ENCODE measurements at regions not wholly inside any gene's neighbourhood (a gene's known extent, or its start where the extent isn't known, plus 50 kb on each side); places are given as distances from the start of the nearest gene placed in this dataset.

DNA sequence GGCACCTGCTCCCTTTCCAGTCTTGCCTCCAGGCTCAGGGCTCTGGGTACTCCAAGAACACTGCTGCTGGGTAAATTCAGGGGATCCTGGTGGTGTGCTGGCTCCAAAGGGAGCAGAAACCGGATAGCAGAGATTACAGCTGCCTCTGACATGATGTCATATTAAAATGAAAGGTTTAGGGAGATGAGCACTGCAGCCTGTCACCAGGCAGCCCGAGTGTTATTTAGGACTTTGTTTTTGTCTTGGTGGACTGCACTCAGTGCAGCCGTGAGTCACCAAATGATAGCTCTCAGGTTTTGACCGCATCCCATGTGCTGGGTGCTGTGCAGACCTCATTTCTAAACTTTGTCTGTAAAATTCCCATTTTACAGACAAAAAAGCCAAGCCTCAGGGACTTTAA lies 266.0 kb upstream of the CRY1 start:
- no peak for DNase-seq (ENCODE audit: low spot score)
- Histone ChIP-seq H3K36me3 (replicated peaks in 1 of 2; ENCODE audit: control insufficient read depth in 1 of 2, insufficient read depth in 2 of 2, low read length in 2 of 2) (no peaks in the 10 kb centered on the region), H4K20me1 (ENCODE audit: insufficient read depth, low read length) (no peaks in the 10 kb centered on the region), H3K9me3 (ENCODE audit: low read length) (no peaks in the 10 kb centered on the region), H3K4me3 (replicated peaks in 1 of 3; ENCODE audit: insufficient read depth in 1 of 3, low read depth in 2 of 3, low read length in 3 of 3) (no peak overlapping the region), H3K79me2 (ENCODE audit: insufficient read depth, low read length) (no peaks in the 10 kb centered on the region), H3K27ac (ENCODE audit: extremely low read length, insufficient read depth, low read length) (no peak overlapping the region), H3K4me1 (ENCODE audit: insufficient read depth, low read length) (peaks cover 38% of the 10 kb centered on the region), H3K9ac (ENCODE audit: insufficient read depth, low read depth, low read length) (no peak overlapping the region), H3K27me3 (ENCODE audit: control insufficient read depth in 1 of 2, insufficient read depth in 2 of 2, low read length in 2 of 2) (no peaks in the 10 kb centered on the region), H2AFZ (ENCODE audit: low read length) (no peak overlapping the region), H3K4me2 (ENCODE audit: low read depth, low read length) (no peak overlapping the region)
- ChIA-PET POLR2A (no interaction called here), CTCF (ENCODE audit: low intra/inter-chr PET ratio, low total read pairs) (no interaction called here)
- no peak for FAIRE-seq
- WGBS (ENCODE audit: low lambda C conversion rate) = 64% methylated on average over 4 of the region's 4 CpGs
- no peak for TF ChIP-seq YY1 (IDR thresholded peaks at IDR 0.05; ENCODE audit: insufficient read depth, insufficient replicate concordance, low read depth, low read length)
- no peak for TF ChIP-seq MEIS2 (CRISPR knock-in tag; IDR thresholded peaks at IDR 0.05)
- no peak for ATAC-seq
- in situ Hi-C loops (cut with HindIII; ENCODE audit: extremely low pct_ligation_motif_present, low pct_unique_long_range_greater_than_20kb) (no loop called here), intact Hi-C loops (cut with micrococcal nuclease; ENCODE audit: unreplicated experiment) (no loop called here)
- BruUV-seq (replicated peaks) = no TSS peak

DNA sequence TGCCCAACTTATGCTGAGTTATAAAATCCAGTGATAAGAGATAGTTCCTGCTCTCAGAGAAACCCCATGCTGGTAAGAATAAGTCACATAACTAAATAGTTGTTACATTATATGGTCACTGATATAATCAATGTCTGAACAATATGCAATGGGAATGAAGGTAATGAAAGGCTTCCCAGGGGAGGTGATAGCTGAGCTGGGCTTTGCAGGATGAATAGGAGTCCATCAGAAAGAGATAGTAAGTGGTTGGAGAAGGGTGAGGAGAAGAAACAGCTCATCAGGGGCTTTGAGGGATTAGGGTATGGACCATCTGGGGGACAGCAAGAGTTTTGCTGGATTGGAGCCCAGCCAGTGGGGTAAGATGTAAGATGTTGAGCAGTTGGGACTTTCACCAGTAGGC lies 266.7 kb upstream of the CRY1 start:
- Histone ChIP-seq H3K4me2 (ENCODE audit: low read depth, low read length) (no peak overlapping the region), H3K79me2 (ENCODE audit: insufficient read depth, low read length) (no peaks in the 10 kb centered on the region), H3K9me3 (ENCODE audit: low read length) (no peaks in the 10 kb centered on the region), H3K36me3 (replicated peaks in 1 of 2; ENCODE audit: control insufficient read depth in 1 of 2, insufficient read depth in 2 of 2, low read length in 2 of 2) (no peaks in the 10 kb centered on the region), H3K4me1 (ENCODE audit: insufficient read depth, low read length) (peaks cover 38% of the 10 kb centered on the region), H3K27me3 (ENCODE audit: control insufficient read depth in 1 of 2, insufficient read depth in 2 of 2, low read length in 2 of 2) (no peaks in the 10 kb centered on the region), H3K4me3 (replicated peaks in 1 of 3; ENCODE audit: insufficient read depth in 1 of 3, low read depth in 2 of 3, low read length in 3 of 3) (no peak overlapping the region), H4K20me1 (ENCODE audit: insufficient read depth, low read length) (no peaks in the 10 kb centered on the region), H3K9ac (ENCODE audit: insufficient read depth, low read depth, low read length) (no peak overlapping the region), H3K27ac (ENCODE audit: extremely low read length, insufficient read depth, low read length) (no peak overlapping the region), H2AFZ (ENCODE audit: low read length) (no peak overlapping the region)
- no peak for FAIRE-seq
- ChIA-PET CTCF (ENCODE audit: low intra/inter-chr PET ratio, low total read pairs) (no interaction called here), POLR2A (no interaction called here)
- ATAC-seq = no peak
- BruUV-seq (replicated peaks) = no TSS peak
- TF ChIP-seq ZBTB1 (CRISPR knock-in tag; IDR thresholded peaks at IDR 0.05; ENCODE audit: borderline replicate concordance) = no peak
- no peak for TF ChIP-seq DR1 (CRISPR knock-in tag; IDR thresholded peaks at IDR 0.05)
- no peak for TF ChIP-seq ARNT2 (CRISPR knock-in tag; IDR thresholded peaks at IDR 0.05; ENCODE audit: low read depth)
- no peak for TF ChIP-seq ZNF260 (CRISPR knock-in tag; IDR thresholded peaks at IDR 0.05; ENCODE audit: borderline replicate concordance, low read depth)
- TF ChIP-seq, protein P1, sequence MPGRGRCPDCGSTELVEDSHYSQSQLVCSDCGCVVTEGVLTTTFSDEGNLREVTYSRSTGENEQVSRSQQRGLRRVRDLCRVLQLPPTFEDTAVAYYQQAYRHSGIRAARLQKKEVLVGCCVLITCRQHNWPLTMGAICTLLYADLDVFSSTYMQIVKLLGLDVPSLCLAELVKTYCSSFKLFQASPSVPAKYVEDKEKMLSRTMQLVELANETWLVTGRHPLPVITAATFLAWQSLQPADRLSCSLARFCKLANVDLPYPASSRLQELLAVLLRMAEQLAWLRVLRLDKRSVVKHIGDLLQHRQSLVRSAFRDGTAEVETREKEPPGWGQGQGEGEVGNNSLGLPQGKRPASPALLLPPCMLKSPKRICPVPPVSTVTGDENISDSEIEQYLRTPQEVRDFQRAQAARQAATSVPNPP (CRISPR knock-in tag; IDR thresholded peaks at IDR 0.05) = no peak
- TF ChIP-seq HOXD1 (CRISPR knock-in tag; IDR thresholded peaks at IDR 0.05) = no peak
- TF ChIP-seq SIX1 (CRISPR knock-in tag; IDR thresholded peaks at IDR 0.05; ENCODE audit: borderline replicate concordance) = no peak
- TF ChIP-seq, protein P2, sequence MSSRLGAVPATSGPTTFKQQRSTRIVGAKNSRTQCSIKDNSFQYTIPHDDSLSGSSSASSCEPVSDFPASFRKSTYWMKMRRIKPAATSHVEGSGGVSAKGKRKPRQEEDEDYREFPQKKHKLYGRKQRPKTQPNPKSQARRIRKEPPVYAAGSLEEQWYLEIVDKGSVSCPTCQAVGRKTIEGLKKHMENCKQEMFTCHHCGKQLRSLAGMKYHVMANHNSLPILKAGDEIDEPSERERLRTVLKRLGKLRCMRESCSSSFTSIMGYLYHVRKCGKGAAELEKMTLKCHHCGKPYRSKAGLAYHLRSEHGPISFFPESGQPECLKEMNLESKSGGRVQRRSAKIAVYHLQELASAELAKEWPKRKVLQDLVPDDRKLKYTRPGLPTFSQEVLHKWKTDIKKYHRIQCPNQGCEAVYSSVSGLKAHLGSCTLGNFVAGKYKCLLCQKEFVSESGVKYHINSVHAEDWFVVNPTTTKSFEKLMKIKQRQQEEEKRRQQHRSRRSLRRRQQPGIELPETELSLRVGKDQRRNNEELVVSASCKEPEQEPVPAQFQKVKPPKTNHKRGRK (CRISPR knock-in tag; IDR thresholded peaks at IDR 0.05) = no peak
- TF ChIP-seq, protein P3, sequence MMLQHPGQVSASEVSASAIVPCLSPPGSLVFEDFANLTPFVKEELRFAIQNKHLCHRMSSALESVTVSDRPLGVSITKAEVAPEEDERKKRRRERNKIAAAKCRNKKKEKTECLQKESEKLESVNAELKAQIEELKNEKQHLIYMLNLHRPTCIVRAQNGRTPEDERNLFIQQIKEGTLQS (CRISPR knock-in tag; IDR thresholded peaks at IDR 0.05) = no peak
- no peak for TF ChIP-seq ZNF343 (CRISPR knock-in tag; IDR thresholded peaks at IDR 0.05)
- TF ChIP-seq, protein P4, sequence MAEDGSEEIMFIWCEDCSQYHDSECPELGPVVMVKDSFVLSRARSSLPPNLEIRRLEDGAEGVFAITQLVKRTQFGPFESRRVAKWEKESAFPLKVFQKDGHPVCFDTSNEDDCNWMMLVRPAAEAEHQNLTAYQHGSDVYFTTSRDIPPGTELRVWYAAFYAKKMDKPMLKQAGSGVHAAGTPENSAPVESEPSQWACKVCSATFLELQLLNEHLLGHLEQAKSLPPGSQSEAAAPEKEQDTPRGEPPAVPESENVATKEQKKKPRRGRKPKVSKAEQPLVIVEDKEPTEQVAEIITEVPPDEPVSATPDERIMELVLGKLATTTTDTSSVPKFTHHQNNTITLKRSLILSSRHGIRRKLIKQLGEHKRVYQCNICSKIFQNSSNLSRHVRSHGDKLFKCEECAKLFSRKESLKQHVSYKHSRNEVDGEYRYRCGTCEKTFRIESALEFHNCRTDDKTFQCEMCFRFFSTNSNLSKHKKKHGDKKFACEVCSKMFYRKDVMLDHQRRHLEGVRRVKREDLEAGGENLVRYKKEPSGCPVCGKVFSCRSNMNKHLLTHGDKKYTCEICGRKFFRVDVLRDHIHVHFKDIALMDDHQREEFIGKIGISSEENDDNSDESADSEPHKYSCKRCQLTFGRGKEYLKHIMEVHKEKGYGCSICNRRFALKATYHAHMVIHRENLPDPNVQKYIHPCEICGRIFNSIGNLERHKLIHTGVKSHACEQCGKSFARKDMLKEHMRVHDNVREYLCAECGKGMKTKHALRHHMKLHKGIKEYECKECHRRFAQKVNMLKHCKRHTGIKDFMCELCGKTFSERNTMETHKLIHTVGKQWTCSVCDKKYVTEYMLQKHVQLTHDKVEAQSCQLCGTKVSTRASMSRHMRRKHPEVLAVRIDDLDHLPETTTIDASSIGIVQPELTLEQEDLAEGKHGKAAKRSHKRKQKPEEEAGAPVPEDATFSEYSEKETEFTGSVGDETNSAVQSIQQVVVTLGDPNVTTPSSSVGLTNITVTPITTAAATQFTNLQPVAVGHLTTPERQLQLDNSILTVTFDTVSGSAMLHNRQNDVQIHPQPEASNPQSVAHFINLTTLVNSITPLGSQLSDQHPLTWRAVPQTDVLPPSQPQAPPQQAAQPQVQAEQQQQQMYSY (CRISPR knock-in tag; IDR thresholded peaks at IDR 0.05) = no peak
- in situ Hi-C loops (cut with HindIII; ENCODE audit: extremely low pct_ligation_motif_present, low pct_unique_long_range_greater_than_20kb) = no loop called here
- intact Hi-C loops (cut with micrococcal nuclease; ENCODE audit: unreplicated experiment) = no loop called here
- no peak for DNase-seq (ENCODE audit: low spot score)
